HepG2 (cell line): ENCODE measurements at regions not wholly inside any gene's neighbourhood (a gene's known extent, or its start where the extent isn't known, plus 50 kb on each side); places are given as distances from the start of the nearest gene placed in this dataset.

ENCODE experiments used
- FOXK2 ChIP-seq: fragments of 450-650 bp; IDR thresholded peaks from 2 replicates; pipeline ENCODE4 v1.6.1; 2016
- RFX5 ChIP-seq: IDR thresholded peaks from 2 replicates; pipeline ENCODE4 v1.6.1; 2011; ENCODE audit warnings: low read depth, low read length, improper control_type of control experiment
- TEAD2 ChIP-seq: sonication (generic); formaldehyde crosslinking; IDR thresholded peaks from 2 replicates; pipeline ENCODE4 v1.9.0; 2021; ENCODE audit warnings: missing genetic modification reagents
- YY1 ChIP-seq: IDR thresholded peaks from 2 replicates; pipeline ENCODE4 v1.6.1; 2011; ENCODE audit warnings: low read length, low read depth, moderate library complexity, mild to moderate bottlenecking; ENCODE audit not compliant: insufficient read depth, insufficient replicate concordance
- TF ChIP-seq, protein P1 (sequence below): sonication (generic); formaldehyde crosslinking; IDR thresholded peaks from 2 replicates; pipeline ENCODE4 v1.4.0; 2020; ENCODE audit warnings: mild to moderate bottlenecking, missing genetic modification reagents
- TF ChIP-seq, protein P2 (sequence below): sonication (generic); formaldehyde crosslinking; conservative IDR thresholded peaks from 2 replicates; pipeline ENCODE4 v1.5.0; 2020; ENCODE audit warnings: missing genetic modification reagents
- TF ChIP-seq, protein P3 (sequence below): sonication (generic); formaldehyde crosslinking; IDR thresholded peaks from 2 replicates; pipeline ENCODE4 v1.5.0; 2020; ENCODE audit warnings: mild to moderate bottlenecking, missing genetic modification reagents, moderate library complexity
- TF ChIP-seq, protein P4 (sequence below): sonication (generic); formaldehyde crosslinking; IDR thresholded peaks from 2 replicates; pipeline ENCODE4 v1.4.0; 2020; ENCODE audit warnings: missing genetic modification reagents

DNA sequence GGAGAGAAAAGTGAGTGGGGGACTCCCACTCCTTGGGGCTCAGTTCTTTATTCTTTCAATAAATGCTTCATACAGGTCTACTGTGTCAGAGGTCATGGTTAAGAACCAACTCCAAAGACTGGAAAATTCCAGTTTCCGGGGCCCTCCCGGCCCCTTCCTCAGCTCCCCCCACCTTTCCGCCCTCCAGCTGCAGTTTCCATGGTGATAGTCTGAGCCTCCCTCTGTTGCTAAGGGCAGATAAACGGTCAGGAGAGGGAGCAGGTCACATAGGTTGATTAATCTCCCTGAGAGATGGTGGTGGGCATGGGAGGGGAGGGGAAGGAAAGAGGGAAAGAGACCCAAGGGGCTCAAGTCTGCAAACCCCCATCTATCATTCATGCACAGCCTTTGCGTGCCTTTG is 131.5 kb upstream of the USP29 start:
- TF ChIP-seq, protein P1, sequence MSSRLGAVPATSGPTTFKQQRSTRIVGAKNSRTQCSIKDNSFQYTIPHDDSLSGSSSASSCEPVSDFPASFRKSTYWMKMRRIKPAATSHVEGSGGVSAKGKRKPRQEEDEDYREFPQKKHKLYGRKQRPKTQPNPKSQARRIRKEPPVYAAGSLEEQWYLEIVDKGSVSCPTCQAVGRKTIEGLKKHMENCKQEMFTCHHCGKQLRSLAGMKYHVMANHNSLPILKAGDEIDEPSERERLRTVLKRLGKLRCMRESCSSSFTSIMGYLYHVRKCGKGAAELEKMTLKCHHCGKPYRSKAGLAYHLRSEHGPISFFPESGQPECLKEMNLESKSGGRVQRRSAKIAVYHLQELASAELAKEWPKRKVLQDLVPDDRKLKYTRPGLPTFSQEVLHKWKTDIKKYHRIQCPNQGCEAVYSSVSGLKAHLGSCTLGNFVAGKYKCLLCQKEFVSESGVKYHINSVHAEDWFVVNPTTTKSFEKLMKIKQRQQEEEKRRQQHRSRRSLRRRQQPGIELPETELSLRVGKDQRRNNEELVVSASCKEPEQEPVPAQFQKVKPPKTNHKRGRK (CRISPR knock-in tag): no peak
- TF ChIP-seq, protein P2, sequence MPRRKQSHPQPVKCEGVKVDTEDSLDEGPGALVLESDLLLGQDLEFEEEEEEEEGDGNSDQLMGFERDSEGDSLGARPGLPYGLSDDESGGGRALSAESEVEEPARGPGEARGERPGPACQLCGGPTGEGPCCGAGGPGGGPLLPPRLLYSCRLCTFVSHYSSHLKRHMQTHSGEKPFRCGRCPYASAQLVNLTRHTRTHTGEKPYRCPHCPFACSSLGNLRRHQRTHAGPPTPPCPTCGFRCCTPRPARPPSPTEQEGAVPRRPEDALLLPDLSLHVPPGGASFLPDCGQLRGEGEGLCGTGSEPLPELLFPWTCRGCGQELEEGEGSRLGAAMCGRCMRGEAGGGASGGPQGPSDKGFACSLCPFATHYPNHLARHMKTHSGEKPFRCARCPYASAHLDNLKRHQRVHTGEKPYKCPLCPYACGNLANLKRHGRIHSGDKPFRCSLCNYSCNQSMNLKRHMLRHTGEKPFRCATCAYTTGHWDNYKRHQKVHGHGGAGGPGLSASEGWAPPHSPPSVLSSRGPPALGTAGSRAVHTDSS (CRISPR knock-in tag): no peak
- TF ChIP-seq RFX5 (no peak; the same call in 1 of the 2 replicates), TEAD2 (CRISPR knock-in tag) (no peak), YY1 (no peak), FOXK2 (no peak)
- TF ChIP-seq, protein P3, sequence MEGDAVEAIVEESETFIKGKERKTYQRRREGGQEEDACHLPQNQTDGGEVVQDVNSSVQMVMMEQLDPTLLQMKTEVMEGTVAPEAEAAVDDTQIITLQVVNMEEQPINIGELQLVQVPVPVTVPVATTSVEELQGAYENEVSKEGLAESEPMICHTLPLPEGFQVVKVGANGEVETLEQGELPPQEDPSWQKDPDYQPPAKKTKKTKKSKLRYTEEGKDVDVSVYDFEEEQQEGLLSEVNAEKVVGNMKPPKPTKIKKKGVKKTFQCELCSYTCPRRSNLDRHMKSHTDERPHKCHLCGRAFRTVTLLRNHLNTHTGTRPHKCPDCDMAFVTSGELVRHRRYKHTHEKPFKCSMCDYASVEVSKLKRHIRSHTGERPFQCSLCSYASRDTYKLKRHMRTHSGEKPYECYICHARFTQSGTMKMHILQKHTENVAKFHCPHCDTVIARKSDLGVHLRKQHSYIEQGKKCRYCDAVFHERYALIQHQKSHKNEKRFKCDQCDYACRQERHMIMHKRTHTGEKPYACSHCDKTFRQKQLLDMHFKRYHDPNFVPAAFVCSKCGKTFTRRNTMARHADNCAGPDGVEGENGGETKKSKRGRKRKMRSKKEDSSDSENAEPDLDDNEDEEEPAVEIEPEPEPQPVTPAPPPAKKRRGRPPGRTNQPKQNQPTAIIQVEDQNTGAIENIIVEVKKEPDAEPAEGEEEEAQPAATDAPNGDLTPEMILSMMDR: no peak
- TF ChIP-seq, protein P4, sequence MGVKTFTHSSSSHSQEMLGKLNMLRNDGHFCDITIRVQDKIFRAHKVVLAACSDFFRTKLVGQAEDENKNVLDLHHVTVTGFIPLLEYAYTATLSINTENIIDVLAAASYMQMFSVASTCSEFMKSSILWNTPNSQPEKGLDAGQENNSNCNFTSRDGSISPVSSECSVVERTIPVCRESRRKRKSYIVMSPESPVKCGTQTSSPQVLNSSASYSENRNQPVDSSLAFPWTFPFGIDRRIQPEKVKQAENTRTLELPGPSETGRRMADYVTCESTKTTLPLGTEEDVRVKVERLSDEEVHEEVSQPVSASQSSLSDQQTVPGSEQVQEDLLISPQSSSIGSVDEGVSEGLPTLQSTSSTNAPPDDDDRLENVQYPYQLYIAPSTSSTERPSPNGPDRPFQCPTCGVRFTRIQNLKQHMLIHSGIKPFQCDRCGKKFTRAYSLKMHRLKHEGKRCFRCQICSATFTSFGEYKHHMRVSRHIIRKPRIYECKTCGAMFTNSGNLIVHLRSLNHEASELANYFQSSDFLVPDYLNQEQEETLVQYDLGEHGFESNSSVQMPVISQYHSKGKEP (CRISPR knock-in tag): no peak
